ENCODE measurements at regions not wholly inside any gene's neighbourhood (a gene's known extent, or its start where the extent isn't known, plus 50 kb on each side); places are given as distances from the start of the nearest gene placed in this dataset.

DNA sequence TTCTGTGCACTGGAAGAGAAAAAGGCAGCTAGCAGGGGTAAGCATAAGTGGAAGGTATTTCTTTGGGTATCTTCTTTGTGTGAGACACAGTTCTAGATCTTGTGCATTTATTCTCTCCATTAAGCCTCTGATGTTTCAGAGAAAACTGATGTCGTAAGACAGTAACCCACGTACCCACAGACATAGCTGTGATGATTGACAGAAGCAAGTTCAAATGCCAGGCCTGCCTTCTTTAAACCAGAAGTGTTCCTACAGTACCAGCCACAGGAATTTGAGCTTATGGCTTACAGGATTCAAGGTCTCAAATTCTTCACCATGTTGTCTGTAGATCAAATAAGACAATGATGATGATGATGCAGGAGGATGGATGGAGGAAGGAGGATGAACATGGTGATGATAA, 161.4 kb upstream of the KCNJ16 start:
- TF ChIP-seq CTCF (IDR thresholded peaks at IDR 0.05) (no peak), POLR2A (IDR thresholded peaks at IDR 0.05) (no peak)

All from adrenal gland (tissue), 5 donors.